RCC 7860 (cell line): ENCODE measurements at regions not wholly inside any gene's neighbourhood (a gene's known extent, or its start where the extent isn't known, plus 50 kb on each side); places are given as distances from the start of the nearest gene placed in this dataset.

ENCODE experiments used
- DNase-seq: peaks from one replicate; pipeline ENCODE4 v3.0.0-alpha.2; 2015; ENCODE audit warnings: low spot score
- FAIRE-seq: peaks from 2 replicates; lab custom pipeline; 2012; peaks lifted over from hg19 to GRCh38; lab: Jason Lieb, UNC

DNA sequence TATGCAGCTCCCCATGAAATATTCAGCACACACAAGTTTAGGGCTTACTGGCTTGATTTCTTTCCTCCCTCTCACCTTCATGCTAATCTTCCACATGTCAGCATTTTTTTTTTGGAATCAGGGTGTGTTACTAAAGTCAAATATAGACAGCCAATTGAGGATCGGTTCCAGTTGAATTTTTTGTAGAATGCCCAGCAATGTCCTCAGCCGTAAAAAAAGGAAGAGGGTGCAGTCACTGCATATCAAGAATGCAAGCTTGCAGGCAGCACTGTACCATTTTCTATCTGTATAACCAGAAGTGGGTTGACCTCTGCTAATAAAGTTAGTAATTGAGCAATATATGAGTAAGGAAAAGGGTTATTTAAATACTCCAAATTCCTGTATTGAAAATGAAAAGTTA is 51.4 kb upstream of the CHMP2B start:
- DNase-seq: no peak
- FAIRE-seq: no peak

GRCh38 chr3:87173776-87174175 is 53.3 kb upstream of the CHMP2B start:
- DNase-seq (no peak), FAIRE-seq (no peak)

GRCh38 chr3:87173071-87173470 is 54.0 kb upstream of the CHMP2B start:
- DNase-seq (no peak), FAIRE-seq (no peak)

DNA sequence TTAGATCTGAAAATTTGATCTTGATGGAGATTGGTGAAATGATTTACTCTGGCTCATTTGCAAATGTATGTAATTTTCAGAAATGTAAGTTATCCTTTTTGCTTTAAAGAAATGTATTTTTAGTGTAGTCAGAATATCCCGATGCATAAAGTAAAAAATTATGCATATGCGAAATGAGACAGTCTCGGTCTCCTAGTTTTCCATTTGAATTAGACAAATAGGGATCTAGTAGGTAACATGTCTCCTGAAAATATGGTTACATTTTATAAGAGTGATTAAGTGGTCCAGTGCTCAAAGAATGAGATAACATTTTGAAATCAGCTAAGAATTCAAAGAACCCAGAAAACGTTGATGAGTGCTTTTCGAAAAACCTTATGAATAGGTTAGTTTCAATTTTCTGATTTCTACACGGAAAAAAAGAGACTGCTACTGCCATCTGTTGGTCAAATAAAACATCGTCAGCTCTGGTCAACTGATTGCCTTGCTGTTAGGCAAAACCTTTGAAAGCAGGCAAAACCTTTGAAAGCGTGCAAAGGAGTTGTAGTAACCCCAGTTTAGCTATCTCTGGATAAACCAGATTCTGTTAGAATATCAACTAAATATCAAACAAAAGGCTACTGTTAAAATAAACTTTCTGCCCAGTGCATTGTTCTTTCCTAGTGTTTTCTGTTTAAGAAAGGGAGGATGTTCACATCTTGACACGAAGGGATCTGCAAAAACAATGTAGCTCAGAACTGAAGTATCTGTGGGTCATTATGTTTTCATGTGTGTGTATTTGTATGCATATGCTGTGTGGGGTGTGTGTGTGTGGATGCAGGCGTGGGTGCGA is 59.3 kb upstream of the CHMP2B start:
- FAIRE-seq: peak; percentile 38
- DNase-seq: no peak

GRCh38 chr3:87164245-87164644 is 62.9 kb upstream of the CHMP2B start:
- FAIRE-seq: no peak
- DNase-seq: no peak

- FAIRE-seq: no peak
These were observed 65.3 kb upstream of the CHMP2B start for GRCh38 chr3:87161851-87162250.

DNA sequence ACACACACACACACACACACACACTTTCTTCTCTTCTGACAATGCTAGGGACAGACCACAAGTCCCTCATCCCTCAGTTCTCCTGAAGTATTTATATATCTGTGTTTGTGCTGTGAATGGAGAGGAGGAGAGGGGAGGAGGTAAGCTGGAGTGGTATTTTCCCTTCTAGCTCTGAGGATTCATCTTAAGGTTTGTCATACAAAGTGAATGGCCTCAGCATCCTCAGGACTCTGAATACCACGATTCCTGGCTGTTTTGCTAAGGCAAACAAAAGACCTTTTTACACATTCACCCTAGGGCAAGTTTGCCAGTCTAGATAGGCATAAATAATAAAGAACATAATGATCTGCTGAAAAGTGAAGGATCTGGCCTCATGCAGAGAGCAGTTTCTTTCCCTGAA is 65.7 kb upstream of the CHMP2B start:
- no peak for DNase-seq
- FAIRE-seq: no peak

More at GRCh38 chr3:87161851-87162250, 65.3 kb upstream of the CHMP2B start:
- no peak for DNase-seq

GRCh38 chr3:87161013-87161412 is 66.1 kb upstream of the CHMP2B start:
- DNase-seq (no peak), FAIRE-seq (no peak)

DNA sequence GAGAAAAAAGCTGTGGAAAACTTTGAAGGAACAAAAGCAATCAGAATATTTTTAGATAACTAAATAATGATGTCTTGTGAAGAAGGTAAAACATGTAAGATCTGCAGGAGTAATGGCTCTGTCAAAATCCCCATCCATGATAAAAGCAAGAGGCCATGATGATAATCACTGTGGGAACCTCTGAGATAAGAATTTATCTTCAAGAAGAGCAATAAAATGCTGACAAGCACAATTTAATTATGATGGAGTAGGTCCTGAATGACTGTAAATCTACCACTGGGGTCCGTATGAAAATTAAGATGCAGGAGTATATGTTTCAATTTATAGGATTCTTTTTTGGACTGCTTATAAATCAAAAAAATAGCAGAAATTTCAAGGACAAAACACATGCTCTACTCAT is 68.3 kb upstream of the CHMP2B start:
- no peak for FAIRE-seq

GRCh38 chr3:87148020-87148419 is 79.1 kb upstream of the CHMP2B start:
- DNase-seq (no peak), FAIRE-seq (no peak)

More for the DNA sequence above, 68.3 kb upstream of the CHMP2B start:
- DNase-seq: no peak

DNA sequence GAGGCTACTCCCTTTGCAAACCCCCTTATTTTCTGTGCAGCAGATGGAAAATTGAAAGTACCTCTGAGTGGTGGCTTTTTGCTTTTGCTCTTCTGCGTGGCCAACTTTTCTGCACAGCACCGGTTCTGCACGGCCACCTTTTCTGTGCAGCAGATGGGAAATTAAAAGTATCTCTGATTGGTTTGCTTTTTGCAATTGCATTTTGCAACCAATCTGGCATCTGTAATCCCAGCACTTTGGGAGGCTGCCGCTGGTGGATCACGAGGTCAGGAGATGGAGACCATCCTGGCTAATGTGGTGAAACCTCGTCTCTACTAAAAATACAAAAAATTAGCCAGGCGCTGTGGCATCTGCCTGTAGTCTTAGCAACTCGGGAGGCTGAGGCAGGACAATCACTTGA is 79.5 kb upstream of the CHMP2B start:
- DNase-seq (no peak), FAIRE-seq (no peak)

DNA sequence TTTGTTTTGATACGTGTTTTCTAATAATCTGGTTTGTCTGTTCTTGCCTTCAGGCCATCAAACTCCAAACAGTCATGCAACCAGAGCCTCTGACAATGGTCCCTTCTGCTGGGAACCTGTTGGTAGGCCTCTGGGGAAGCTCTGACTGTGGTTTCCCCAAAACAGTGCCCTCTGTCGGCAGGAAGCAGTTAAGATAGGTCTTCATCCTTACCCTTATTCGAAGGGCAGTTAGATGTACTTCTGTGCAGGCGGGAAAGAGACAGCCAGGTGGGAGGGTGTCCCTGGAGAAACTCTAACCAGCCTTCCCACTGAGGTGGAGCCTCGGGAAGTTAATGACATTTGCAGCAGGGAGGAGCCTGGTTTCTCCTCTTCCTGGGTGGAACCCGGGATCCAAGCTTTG is 81.6 kb upstream of the CHMP2B start:
- no peak for DNase-seq

DNA sequence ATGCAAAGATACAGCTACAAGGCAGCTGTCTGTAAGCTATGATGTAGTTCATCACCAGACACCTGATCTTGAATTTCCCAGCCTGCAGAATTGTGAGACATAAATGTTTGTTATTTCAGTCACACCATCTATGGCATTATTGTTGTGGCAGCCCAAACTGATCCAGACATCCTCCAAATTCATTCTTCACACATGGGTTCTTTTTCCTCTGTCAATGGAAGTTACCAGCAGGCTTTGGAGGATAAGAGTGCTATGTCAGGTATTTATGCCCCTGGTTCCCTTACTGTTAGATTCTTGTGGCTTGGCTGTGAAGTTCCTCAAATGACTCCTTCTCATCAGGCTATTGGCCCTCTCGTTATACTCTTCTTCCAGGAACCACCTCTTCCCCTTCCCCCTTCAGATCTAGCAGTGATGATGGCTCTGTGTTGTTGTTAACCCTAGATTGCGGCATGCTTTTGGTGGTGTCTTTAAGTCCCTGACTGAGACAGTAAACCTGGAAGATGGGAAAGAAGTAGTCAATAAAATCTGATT is 91.0 kb upstream of the CHMP2B start:
- no peak for DNase-seq

More for the DNA sequence above, 81.6 kb upstream of the CHMP2B start:
- FAIRE-seq: no peak

DNA sequence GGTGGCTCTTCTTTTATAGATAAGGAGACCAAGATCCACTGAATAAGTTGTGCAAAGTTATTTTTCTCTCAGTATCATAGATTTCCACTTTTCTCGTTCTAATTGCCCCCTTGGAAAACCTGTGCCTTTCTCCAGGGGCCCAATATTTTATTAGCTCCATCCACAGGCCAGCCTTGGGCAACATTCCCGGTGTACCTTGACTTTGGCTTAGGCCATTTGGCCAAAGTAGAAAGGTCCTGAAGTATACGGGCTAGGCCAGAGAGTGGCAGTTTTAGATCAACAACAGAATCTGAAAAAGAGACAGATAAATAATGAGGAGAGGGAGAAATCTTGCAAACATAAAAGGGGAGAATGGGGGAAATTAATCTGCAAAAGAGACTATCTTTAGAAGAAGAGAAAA is 91.7 kb upstream of the CHMP2B start:
- DNase-seq (no peak), FAIRE-seq (no peak)

More for the DNA sequence above, 91.0 kb upstream of the CHMP2B start:
- no peak for FAIRE-seq

- FAIRE-seq (no peak), DNase-seq (no peak)
These were observed 94.3 kb upstream of the CHMP2B start for GRCh38 chr3:87132801-87133200.

GRCh38 chr3:87128006-87128405 is 99.1 kb upstream of the CHMP2B start:
- FAIRE-seq (no peak), DNase-seq (no peak)

DNA sequence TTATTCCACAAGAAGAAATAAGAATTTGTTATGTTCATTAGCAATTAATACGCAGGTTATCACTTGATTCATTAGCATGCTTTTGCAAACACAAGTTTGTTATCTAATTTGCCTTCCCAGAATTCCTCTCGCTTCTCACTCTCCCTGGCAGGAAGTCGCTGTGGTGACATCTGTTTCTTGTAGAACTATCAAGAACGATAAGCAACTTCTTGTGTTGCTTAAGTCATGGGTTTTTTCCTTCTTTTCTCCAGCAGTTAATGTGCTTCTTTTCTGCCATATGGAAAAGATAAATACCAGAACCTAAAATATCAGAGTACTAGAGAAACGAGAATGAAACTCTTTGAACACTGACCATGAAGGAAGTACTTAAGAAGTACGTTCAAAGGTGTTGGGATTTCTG is 99.8 kb upstream of the CHMP2B start:
- no peak for FAIRE-seq
- DNase-seq: no peak

DNA sequence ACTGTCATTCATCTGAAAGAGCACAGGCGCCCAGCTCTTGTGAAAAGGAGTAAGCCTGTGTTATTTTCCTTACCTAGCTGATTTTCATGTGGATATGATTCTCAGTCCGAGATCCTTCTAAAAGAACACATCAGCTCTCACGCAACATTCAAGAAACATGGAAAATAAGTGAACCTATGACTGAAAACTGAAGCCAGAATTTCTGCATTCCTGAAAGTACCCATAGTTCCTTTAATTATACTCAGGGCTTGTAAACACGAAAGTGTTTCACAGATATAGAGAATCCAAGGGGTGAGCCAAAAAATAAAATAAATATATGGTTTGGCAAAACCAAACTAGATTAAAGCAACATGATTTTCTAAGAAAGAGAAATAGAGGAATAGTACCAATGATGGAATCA is 100.8 kb upstream of the CHMP2B start:
- DNase-seq (no peak), FAIRE-seq (no peak)

DNA sequence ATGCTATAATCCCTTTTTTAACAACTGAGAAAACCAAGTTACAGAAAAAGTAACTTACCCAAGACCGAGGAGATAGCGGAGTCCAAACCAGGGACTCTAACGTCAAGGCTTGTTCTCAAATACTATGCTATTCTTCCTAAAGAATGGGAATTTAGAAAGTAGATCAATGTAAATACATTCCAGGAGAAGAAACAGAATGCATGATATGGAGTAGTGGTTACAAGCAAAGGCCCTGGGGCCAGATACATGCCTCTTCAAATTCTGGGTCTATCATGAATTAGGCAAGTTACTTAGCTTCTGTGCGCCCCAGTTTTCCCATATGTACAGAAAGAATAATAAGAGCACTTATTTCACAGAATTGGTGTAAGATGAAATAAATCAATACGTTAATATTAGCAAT is 102.0 kb upstream of the CHMP2B start:
- no peak for FAIRE-seq
- no peak for DNase-seq

GRCh38 chr3:87122766-87123165 is 104.3 kb upstream of the CHMP2B start:
- DNase-seq (no peak), FAIRE-seq (no peak)

DNA sequence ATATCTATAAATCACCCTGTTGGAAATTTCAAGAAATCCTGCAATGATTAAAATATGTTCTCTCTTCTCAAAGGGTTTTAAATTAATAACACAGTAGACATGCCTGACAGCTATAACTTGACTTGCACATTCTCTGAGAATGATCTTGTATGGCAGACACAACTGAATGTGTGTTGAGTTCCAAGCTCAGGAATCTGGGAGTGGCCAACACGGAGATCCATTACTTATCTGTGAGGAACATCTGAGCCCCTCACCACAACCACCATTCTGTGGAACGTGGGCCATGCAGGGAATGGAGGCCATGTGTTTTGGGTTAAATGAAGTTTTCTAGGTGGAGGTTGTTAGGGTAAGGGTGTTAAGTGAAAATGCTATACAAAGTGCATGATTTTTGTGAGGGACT is 105.3 kb upstream of the CHMP2B start:
- FAIRE-seq: no peak
- DNase-seq: no peak

GRCh38 chr3:87120881-87121280 is 106.2 kb upstream of the CHMP2B start:
- FAIRE-seq (no peak), DNase-seq (no peak)

DNA sequence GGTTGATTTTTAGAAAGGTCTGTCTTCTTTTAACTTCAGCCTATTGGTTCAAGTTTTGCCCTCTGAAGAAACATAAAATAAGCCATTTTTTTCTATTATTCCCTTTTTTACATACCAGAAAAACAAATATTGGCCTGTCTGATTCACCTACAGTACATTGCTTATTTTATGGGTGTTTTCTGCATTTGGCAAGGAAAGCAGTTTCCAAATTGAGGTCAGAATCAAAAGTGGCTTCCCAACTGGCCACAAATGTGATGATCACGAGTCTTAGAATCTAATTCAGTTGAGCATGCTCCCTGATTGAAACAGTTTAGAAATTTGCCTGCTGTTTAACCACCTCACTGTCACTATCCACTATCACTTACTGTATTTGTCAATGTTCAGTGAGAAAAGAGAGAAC is 106.9 kb upstream of the CHMP2B start:
- DNase-seq (no peak), FAIRE-seq (no peak)
